ENCODE measurements at regions not wholly inside any gene's neighbourhood (a gene's known extent, or its start where the extent isn't known, plus 50 kb on each side); places are given as distances from the start of the nearest gene placed in this dataset.

GRCh38 chr2:128623776-128624761, 305.4 kb upstream of the HS6ST1 start:
- no peak for TF ChIP-seq EZH2 (IDR thresholded peaks at IDR 0.05; ENCODE audit: low read length)
- no peak for TF ChIP-seq CTCF (optimal IDR thresholded peaks at IDR 0.05 in 1 of 3, IDR thresholded peaks at IDR 0.05 in 1 of 3, conservative IDR thresholded peaks at IDR 0.05 in 1 of 3; ENCODE audit: extremely low read depth in 1 of 3, insufficient read depth in 2 of 3, low read length in 3 of 3)
